Limb (tissue), 2 donors: ENCODE measurements at regions not wholly inside any gene's neighbourhood (a gene's known extent, or its start where the extent isn't known, plus 50 kb on each side); places are given as distances from the start of the nearest gene placed in this dataset.
A peak's percentile ranks its signal among the peaks of the same experiment; 100 is the strongest.
"Not testable (repeated sequence)": the region's sequence is repeated elsewhere in the genome, so short reads cannot be mapped to it uniquely, and the experiment has no call there.

Source experiments
- DNase-seq, 2 donors: peaks; one replicate each; pipeline ENCODE4 v3.0.0-alpha.2; 2016; ENCODE audit errors: extremely low spot score in 2 of 2

GRCh38 chr11:92027136-92027535, 197.5 kb upstream of the FAT3 start:
- not testable (repeated sequence) for DNase-seq

- DNase-seq: no peak
Measured at GRCh38 chr11:92026664-92027063, 198.0 kb upstream of the FAT3 start.

- no peak for DNase-seq
Measured at GRCh38 chr11:92024788-92025187, 199.8 kb upstream of the FAT3 start.

- no peak for DNase-seq
Measured at GRCh38 chr11:92022499-92022898, 202.1 kb upstream of the FAT3 start.

- no peak for DNase-seq
Measured at GRCh38 chr11:92018332-92018731, 206.3 kb upstream of the FAT3 start.

- DNase-seq: no peak
Measured at GRCh38 chr11:92008249-92008648, 216.4 kb upstream of the FAT3 start.

- DNase-seq: no peak
Measured at GRCh38 chr11:92002568-92002967, 222.1 kb upstream of the FAT3 start.

GRCh38 chr11:91998481-91998880, 226.1 kb upstream of the FAT3 start:
- no peak for DNase-seq

GRCh38 chr11:91997226-91997625, 227.4 kb upstream of the FAT3 start:
- peak in 1 of 2 donors; percentile 38 for DNase-seq

- no peak for DNase-seq
Measured at GRCh38 chr11:91996526-91996925, 228.1 kb upstream of the FAT3 start.

GRCh38 chr11:91988443-91988842, 236.2 kb upstream of the FAT3 start:
- DNase-seq: not testable (repeated sequence)

- no peak for DNase-seq
Measured at GRCh38 chr11:91986218-91986617, 238.4 kb upstream of the FAT3 start.

- DNase-seq: no peak
Measured at GRCh38 chr11:91984033-91984584, 240.5 kb upstream of the FAT3 start.

- DNase-seq: no peak
Measured at GRCh38 chr11:91981995-91982394, 242.6 kb upstream of the FAT3 start.

- DNase-seq: no peak
Measured at GRCh38 chr11:91979775-91980174, 244.8 kb upstream of the FAT3 start.

GRCh38 chr11:91978747-91979146, 245.9 kb upstream of the FAT3 start:
- DNase-seq: no peak

GRCh38 chr11:91972665-91973266, 251.9 kb upstream of the FAT3 start:
- DNase-seq: no peak

GRCh38 chr11:91970624-91971023, 254.0 kb upstream of the FAT3 start:
- no peak for DNase-seq

GRCh38 chr11:91969486-91969885, 255.1 kb upstream of the FAT3 start:
- no peak for DNase-seq

GRCh38 chr11:91967691-91968045, 256.9 kb upstream of the FAT3 start:
- no peak for DNase-seq

- no peak for DNase-seq
Measured at GRCh38 chr11:91967026-91967690, 257.5 kb upstream of the FAT3 start.

GRCh38 chr11:91966368-91966767, 258.2 kb upstream of the FAT3 start:
- DNase-seq: no peak

GRCh38 chr11:91960770-91961169, 263.8 kb upstream of the FAT3 start:
- no peak for DNase-seq
